ENCODE measurements at regions not wholly inside any gene's neighbourhood (a gene's known extent, or its start where the extent isn't known, plus 50 kb on each side); places are given as distances from the start of the nearest gene placed in this dataset.

DNA sequence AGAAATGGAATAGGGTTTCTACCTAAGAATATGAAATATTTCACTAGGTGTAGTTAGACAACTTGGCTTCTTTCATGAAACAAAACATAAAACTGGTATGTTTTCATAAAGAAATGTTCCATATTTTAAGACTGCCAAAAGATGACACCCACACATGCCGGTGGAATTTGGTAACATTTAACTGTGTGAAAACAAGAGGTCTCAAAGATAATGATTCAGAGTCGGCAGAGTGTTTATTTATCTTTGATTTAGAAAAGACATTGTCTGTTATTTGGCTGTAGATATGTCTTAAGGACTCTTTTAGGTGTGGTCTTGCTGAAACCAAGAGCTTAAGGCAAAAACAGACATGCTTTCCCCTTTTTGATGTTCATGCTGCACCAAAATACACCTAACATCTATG is 63.5 kb upstream of the FN1 start:
- no peak for DNase-seq (ENCODE audit: low read depth)

DNA sequence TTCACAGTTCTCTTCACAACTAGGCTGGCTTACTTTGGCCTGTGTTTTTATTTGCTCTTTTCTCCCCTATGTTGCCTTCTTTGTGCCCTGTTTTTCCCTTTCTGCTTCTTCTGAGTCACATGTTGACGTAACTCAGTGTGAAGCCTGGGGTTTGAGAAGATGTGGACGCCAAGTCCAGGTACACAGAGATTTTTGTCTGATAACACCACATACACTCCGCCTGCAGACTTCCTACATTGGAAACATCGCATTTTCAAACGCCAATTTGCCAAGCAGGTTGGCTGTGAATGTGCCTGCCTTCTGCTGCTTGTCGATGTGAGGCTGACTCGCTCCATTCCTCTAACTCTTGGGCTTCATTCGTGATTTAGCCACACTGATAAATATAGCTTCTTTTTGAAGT is 62.6 kb upstream of the FN1 start:
- no peak for DNase-seq (ENCODE audit: low read depth)

DNA sequence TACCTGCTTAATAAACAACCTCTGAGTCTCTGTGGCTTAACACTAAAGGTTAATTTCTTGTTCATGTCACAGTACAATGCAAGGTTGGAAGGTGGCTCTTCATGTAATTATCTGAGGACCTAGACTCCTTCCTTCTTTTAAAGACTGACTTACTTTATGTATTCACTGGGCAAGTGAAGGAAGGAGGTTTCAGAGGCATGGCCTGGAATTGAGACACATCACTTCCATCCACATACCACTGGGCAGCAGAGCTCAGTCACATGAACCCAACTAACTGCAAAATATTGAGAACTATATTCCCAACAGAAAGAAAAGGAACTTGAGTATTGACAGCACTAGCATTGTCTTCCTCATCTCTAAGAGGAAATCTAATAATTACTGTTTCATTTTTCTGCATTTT is 57.5 kb upstream of the FN1 start:
- DNase-seq (ENCODE audit: low read depth): no peak

DNA sequence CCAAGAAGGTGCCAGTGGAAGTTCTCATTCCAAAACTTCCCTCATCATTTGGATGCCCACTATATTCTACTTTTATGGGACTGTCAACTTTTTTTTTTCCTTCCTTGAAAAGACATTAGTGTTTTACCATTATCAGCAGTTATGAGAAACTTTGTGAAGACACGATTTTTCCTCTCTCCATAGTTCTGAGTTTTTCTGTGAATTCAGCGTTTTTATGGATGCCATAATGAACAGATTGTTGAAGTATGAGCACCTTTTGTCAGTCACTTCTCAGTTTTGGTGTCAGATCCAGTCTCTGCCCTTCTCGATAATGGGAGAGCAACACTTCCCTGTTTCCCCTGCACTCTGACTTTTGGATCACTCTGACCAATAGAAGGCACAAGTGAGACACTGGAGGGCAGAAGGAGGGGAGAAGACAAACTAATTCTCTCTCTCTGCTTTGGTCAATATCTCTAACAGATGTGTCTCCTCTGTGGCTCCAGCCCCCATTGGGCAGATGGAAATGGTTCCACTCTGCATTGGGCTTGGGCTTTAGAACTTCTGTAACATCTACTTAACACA is 53.5 kb upstream of the FN1 start:
- DNase-seq (ENCODE audit: low read depth): no peak

DNA sequence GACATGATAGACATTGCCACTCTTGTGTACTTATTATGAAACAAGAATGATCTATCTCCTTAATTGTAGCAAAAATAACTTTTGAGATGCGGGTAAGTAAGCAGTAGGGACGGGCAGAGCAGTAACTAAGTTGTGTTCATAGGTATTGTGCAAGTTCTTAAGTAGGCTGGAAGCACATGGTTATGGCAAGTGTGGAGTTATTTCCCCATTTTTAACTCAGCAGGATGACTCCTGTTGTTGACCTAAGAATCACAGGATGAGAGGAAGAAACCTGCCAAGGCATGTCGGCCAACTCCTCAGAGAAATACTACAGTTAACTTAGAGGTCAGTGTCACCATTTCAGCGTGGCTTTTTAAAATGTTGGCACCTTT is 51.1 kb upstream of the FN1 start:
- DNase-seq (ENCODE audit: low read depth): no peak

DNA sequence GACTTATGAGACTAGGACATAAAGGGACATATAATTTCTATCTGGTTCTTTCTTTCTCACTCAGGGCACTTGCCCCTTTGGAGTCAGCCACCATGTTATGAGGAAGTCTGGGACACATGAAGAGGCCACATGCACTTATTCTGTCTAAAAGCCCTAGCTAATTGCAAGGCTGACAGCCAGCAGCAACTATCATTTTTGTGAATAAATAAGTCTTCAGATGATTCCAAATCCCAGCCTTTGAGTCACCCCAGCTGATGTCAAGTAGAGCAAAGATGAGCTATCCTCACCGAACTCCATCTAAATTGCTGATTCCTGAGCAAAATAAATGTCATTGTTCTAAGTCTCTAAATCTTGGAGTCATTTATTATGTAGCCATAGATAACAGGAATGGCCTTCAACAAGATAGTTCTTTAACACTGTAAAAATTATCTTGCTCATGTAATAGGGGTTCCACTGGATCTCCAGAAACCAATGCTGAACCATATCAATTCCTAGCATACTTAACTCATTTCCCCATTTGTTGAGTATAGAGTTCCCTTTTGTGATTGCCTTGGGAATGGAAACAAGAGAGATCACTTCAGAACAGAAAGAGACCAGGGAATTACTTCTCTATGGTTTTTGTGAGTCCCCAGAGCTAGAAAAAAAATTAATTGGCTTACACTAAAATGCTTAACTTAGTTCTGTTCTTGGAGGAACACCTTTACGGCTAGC is 50.6 kb upstream of the FN1 start:
- DNase-seq (ENCODE audit: low read depth): no peak

Data from HS-5 (cell line).